ENCODE measurements at regions not wholly inside any gene's neighbourhood (a gene's known extent, or its start where the extent isn't known, plus 50 kb on each side); places are given as distances from the start of the nearest gene placed in this dataset.

DNA sequence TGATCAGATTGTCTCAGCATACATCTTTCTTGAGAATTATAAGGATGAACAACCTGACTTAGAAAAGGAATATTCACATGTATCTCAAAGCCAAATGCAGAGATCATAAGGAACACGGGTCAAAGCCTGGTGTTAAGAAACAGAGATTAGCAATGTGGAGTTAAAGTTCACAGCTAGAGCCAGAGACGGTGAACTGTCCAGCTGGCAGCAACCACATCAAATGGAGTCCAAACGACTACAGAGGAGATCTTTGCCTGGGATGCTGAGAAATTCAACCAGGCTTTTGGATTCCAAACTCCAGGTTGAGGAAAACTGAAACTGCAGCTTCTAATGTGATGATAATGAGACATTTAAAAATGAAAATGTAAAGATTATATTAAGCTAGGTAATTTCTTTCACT, 939.9 kb upstream of the NXPH2 start:
- no peak overlapping the region for H3K4me2 ChIP-seq (ENCODE audit: low read length)
- H3K9ac ChIP-seq (ENCODE audit: low read length): no peak overlapping the region
- TF ChIP-seq, protein P1, sequence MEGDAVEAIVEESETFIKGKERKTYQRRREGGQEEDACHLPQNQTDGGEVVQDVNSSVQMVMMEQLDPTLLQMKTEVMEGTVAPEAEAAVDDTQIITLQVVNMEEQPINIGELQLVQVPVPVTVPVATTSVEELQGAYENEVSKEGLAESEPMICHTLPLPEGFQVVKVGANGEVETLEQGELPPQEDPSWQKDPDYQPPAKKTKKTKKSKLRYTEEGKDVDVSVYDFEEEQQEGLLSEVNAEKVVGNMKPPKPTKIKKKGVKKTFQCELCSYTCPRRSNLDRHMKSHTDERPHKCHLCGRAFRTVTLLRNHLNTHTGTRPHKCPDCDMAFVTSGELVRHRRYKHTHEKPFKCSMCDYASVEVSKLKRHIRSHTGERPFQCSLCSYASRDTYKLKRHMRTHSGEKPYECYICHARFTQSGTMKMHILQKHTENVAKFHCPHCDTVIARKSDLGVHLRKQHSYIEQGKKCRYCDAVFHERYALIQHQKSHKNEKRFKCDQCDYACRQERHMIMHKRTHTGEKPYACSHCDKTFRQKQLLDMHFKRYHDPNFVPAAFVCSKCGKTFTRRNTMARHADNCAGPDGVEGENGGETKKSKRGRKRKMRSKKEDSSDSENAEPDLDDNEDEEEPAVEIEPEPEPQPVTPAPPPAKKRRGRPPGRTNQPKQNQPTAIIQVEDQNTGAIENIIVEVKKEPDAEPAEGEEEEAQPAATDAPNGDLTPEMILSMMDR (IDR thresholded peaks at IDR 0.05; ENCODE audit: low read depth, low read length): no peak
- no peaks in the 10 kb centered on the region for H3K27me3 ChIP-seq (ENCODE audit: low read depth, low read length)
- H3K27ac ChIP-seq (ENCODE audit: low read length): no peak overlapping the region
- no peaks in the 10 kb centered on the region for H3K4me1 ChIP-seq (ENCODE audit: low read length)
- no peaks in the 10 kb centered on the region for H4K20me1 ChIP-seq (ENCODE audit: insufficient read depth, low read length)
- no peaks in the 10 kb centered on the region for H3K79me2 ChIP-seq (ENCODE audit: low read length)
- no peak overlapping the region for H3K4me3 ChIP-seq (ENCODE audit: low read length)
- H3K36me3 ChIP-seq (replicated peaks; ENCODE audit: low read depth, low read length): no peaks in the 10 kb centered on the region
- no peaks in the 10 kb centered on the region for H3K9me3 ChIP-seq (ENCODE audit: insufficient read depth, low read length)
- no peak overlapping the region for H2AFZ ChIP-seq (ENCODE audit: low read depth, low read length)

DNA sequence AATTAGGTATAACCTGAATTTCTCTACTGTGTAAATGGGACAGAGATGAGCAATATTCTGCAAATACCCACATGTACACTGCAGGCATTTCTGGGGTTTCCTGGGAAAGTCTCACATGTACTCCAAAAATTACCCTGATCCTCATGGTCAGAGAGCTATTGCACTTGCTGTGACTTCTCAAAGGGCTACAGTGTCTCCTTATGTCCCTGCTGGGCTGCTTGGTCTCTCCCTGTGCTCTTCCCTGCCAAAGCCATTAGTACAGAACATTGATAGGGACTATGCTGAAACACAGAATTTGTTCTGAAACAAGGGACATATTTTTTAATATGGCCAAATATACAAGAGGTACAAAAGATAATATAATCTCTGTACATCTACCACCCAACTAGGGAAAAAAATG, 924.4 kb upstream of the NXPH2 start:
- Histone ChIP-seq H3K27me3 (ENCODE audit: low read depth, low read length) (no peaks in the 10 kb centered on the region), H4K20me1 (ENCODE audit: insufficient read depth, low read length) (no peaks in the 10 kb centered on the region), H3K9me3 (ENCODE audit: insufficient read depth, low read length) (no peaks in the 10 kb centered on the region), H3K4me1 (ENCODE audit: low read length) (no peaks in the 10 kb centered on the region), H2AFZ (ENCODE audit: low read depth, low read length) (no peak overlapping the region), H3K9ac (ENCODE audit: low read length) (no peak overlapping the region), H3K4me3 (ENCODE audit: low read length) (no peak overlapping the region), H3K36me3 (replicated peaks; ENCODE audit: low read depth, low read length) (no peaks in the 10 kb centered on the region), H3K27ac (ENCODE audit: low read length) (no peak overlapping the region), H3K4me2 (ENCODE audit: low read length) (no peak overlapping the region), H3K79me2 (ENCODE audit: low read length) (no peaks in the 10 kb centered on the region)
- TF ChIP-seq, protein P1 (IDR thresholded peaks at IDR 0.05; ENCODE audit: low read depth, low read length): no peak

DNA sequence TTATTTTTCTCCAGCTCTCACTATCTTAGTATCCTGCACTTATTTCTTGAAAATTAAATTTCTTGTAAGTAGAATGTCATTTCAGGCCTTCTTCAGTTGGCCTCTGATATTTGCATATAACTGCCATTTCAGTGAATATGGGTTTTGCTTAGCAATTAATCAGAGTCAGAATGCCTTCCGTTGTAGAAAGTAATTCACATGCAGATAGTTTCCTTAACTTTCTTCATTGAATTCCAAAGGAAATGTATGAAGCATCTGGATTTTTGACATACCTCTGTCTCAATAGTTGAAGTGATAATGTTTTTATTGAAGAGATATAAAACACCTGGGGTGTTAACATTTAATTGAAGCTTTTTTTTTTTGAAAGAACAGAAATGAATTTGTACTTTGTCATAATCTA, 914.1 kb upstream of the NXPH2 start:
- Histone ChIP-seq H3K27ac (ENCODE audit: low read length) (no peak overlapping the region), H3K4me2 (ENCODE audit: low read length) (no peak overlapping the region), H3K4me3 (ENCODE audit: low read length) (no peak overlapping the region), H3K27me3 (ENCODE audit: low read depth, low read length) (no peaks in the 10 kb centered on the region), H3K36me3 (replicated peaks; ENCODE audit: low read depth, low read length) (no peaks in the 10 kb centered on the region), H3K4me1 (ENCODE audit: low read length) (no peaks in the 10 kb centered on the region), H3K9ac (ENCODE audit: low read length) (no peak overlapping the region), H4K20me1 (ENCODE audit: insufficient read depth, low read length) (no peaks in the 10 kb centered on the region), H3K79me2 (ENCODE audit: low read length) (no peaks in the 10 kb centered on the region), H3K9me3 (ENCODE audit: insufficient read depth, low read length) (no peaks in the 10 kb centered on the region), H2AFZ (ENCODE audit: low read depth, low read length) (no peak overlapping the region)
- TF ChIP-seq, protein P1 (IDR thresholded peaks at IDR 0.05; ENCODE audit: low read depth, low read length): no peak
- no peak for TF ChIP-seq EZH2phosphoT487 (IDR thresholded peaks at IDR 0.05; ENCODE audit: low read depth)

DNA sequence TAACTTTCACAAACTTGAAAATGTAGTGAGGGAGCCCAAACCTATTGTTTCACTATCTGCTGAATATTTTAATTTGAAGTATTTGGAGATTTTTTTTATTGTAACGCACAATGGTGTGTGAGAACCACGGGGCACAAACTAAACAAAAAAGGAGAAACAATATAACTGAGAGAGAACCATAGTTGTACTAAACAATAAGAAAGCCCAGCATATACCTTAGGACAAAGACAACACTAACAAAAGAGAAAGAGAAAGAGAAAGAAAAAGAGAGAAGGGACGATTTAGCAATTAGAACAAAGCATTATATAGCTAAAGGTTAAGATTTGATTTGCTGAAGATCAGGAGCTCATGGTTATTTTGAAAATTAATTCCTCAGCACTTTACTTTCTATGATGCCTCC, 906.0 kb upstream of the NXPH2 start:
- TF ChIP-seq, protein P1 (IDR thresholded peaks at IDR 0.05; ENCODE audit: low read depth, low read length): no peak
- no peak for TF ChIP-seq EZH2phosphoT487 (IDR thresholded peaks at IDR 0.05; ENCODE audit: low read depth)
- Histone ChIP-seq H4K20me1 (ENCODE audit: insufficient read depth, low read length) (no peaks in the 10 kb centered on the region), H3K27me3 (ENCODE audit: low read depth, low read length) (no peaks in the 10 kb centered on the region), H3K4me3 (ENCODE audit: low read length) (no peak overlapping the region), H3K79me2 (ENCODE audit: low read length) (no peaks in the 10 kb centered on the region), H2AFZ (ENCODE audit: low read depth, low read length) (no peak overlapping the region), H3K4me1 (ENCODE audit: low read length) (no peaks in the 10 kb centered on the region), H3K27ac (ENCODE audit: low read length) (no peak overlapping the region), H3K36me3 (replicated peaks; ENCODE audit: low read depth, low read length) (no peaks in the 10 kb centered on the region), H3K4me2 (ENCODE audit: low read length) (no peak overlapping the region), H3K9ac (ENCODE audit: low read length) (no peak overlapping the region), H3K9me3 (ENCODE audit: insufficient read depth, low read length) (no peaks in the 10 kb centered on the region)

Measured in OCI-LY3 (cell line).